GM23248 (cell line): ENCODE measurements at regions not wholly inside any gene's neighbourhood (a gene's known extent, or its start where the extent isn't known, plus 50 kb on each side); places are given as distances from the start of the nearest gene placed in this dataset.

Source experiments
- EZH2 ChIP-seq: fragments of 200-600 bp; sonication (generic); IDR thresholded peaks from 2 replicates; pipeline ENCODE4 v1.6.1; 2018; ENCODE audit warnings: antibody characterized with exemption, mild to moderate bottlenecking; ENCODE audit not compliant: insufficient read depth, poor library complexity, severe bottlenecking
- EZH2phosphoT487 ChIP-seq: fragments of 200-600 bp; sonication (generic); IDR thresholded peaks from 2 replicates; pipeline ENCODE4 v1.6.1; 2018; ENCODE audit warnings: antibody characterized with exemption, moderate library complexity, mild to moderate bottlenecking, low read depth; ENCODE audit not compliant: insufficient read depth

DNA sequence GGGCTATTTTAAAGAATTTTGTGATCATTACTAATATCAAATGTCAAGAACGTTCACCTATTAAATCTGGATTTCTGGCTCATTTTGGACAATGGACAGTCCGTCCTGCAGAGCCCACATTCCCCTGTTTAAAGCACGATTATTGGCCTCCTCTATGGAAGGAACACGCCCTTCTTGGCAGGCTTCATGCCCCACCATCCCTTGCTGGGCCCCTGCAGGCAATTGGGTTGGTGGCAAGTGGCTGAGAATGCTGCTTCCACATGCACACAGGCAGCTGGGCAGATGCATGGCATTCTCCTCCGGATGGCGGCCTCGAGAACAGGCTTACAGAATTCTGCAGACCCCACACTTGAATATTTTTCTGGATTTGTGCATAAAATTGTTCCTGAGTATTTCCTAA lies 305.8 kb upstream of the MKI67 start:
- no peak for TF ChIP-seq EZH2phosphoT487
- TF ChIP-seq EZH2 = no peak
